ENCODE measurements at regions not wholly inside any gene's neighbourhood (a gene's known extent, or its start where the extent isn't known, plus 50 kb on each side); places are given as distances from the start of the nearest gene placed in this dataset.

GRCh38 chr14:51547701-51548100 is 104.0 kb upstream of the FRMD6 start:
- Histone ChIP-seq H4K5ac (ENCODE audit: insufficient read length, low read depth, low read length) (no peak overlapping the region), H3K23ac (ENCODE audit: insufficient read length) (no peak overlapping the region), H3K9me3 (ENCODE audit: insufficient read depth in 2 of 2, low read depth in 1 of 2, low read length in 1 of 2) (no peaks in the 10 kb centered on the region; a peak in 1 of 4 replicates), H3K4me1 (replicated peaks in 1 of 4; ENCODE audit: control insufficient read depth in 3 of 4, insufficient read depth in 4 of 4, low read length in 3 of 4) (no peaks in the 10 kb centered on the region), H2BK15ac (ENCODE audit: low read length) (no peak overlapping the region), H2BK5ac (ENCODE audit: low read depth, low read length) (no peak overlapping the region), H2AK5ac (ENCODE audit: low read depth, low read length) (no peak overlapping the region), H3K18ac (ENCODE audit: extremely low read depth, low read length) (no peak overlapping the region), H3K27ac (ENCODE audit: low read depth, low read length) (no peak overlapping the region), H4K20me1 (replicated peaks in 1 of 2; ENCODE audit: control insufficient read depth in 1 of 2, insufficient read depth in 2 of 2, low read length in 2 of 2) (no peaks in the 10 kb centered on the region), H4K8ac (ENCODE audit: extremely low read depth, insufficient read depth, low read length) (no peak overlapping the region), H3K27me3 (replicated peaks in 1 of 4; ENCODE audit: control insufficient read depth in 3 of 4, extremely low read depth in 1 of 4, insufficient read depth in 3 of 4, low read length in 3 of 4) (no peaks in the 10 kb centered on the region), H3K23me2 (ENCODE audit: low read depth, low read length) (no peaks in the 10 kb centered on the region), H4K91ac (replicated peaks; ENCODE audit: insufficient read length, low read length) (no peak overlapping the region), H3K4me2 (ENCODE audit: insufficient read depth in 1 of 2, low read depth in 2 of 2, low read length in 2 of 2) (no peak overlapping the region), H3K56ac (replicated peaks; ENCODE audit: insufficient read length, low read depth, low read length) (no peak overlapping the region), H2BK12ac (ENCODE audit: low read depth, low read length) (no peak overlapping the region), H2AFZ (ENCODE audit: low read length) (no peak overlapping the region), H2BK120ac (replicated peaks; ENCODE audit: low read depth, low read length) (no peak overlapping the region), H3K9ac (replicated peaks in 1 of 4; ENCODE audit: extremely low read depth in 1 of 4, low read depth in 3 of 4, low read length in 3 of 4) (no peak overlapping the region), H3K14ac (ENCODE audit: insufficient read length) (no peak overlapping the region), H3K4me3 (ENCODE audit: extremely low read depth in 1 of 4, insufficient read depth in 2 of 4, low read depth in 3 of 4, low read length in 4 of 4) (no peak overlapping the region), H3K79me2 (ENCODE audit: control insufficient read depth in 1 of 2, insufficient read depth in 2 of 2, low read length in 2 of 2) (no peaks in the 10 kb centered on the region), H2BK20ac (ENCODE audit: low read length) (no peak overlapping the region), H3K36me3 (ENCODE audit: control insufficient read depth in 2 of 4, insufficient read depth in 4 of 4, low read length in 3 of 4) (no peaks in the 10 kb centered on the region), H3K4ac (replicated peaks; ENCODE audit: insufficient read length, low read depth, low read length) (no peak overlapping the region), H3K79me1 (ENCODE audit: low read depth, low read length) (no peaks in the 10 kb centered on the region)
- WGBS, 2 experiments (ENCODE audit: extremely low coverage in 1 of 2, insufficient coverage in 1 of 2, insufficient read length in 1 of 2, insufficient replicate concordance in 2 of 2, low coverage in 1 of 2, low lambda C conversion rate in 2 of 2, missing lambda C conversion rate in 1 of 2): 100% methylated on average over 2 of the region's 2 CpGs; no CpG with 5 or more reads in 1 of the 2 experiments
- DNase-seq (ENCODE audit: low read depth in 1 of 2, low spot score in 2 of 2) (no peak), FAIRE-seq (no peak)
- CTCF ChIA-PET (ENCODE audit: partially characterized antibody): interaction anchor here (0.6 to 1.4 kb wide), 2 partner anchors 8 to 584 kb away, joined by 4 to 5 read pairs; no protein-coding TSS in a partner anchor
- POLR2A ChIA-PET (ENCODE audit: partially characterized antibody): no interaction called here
- TF ChIP-seq NANOG (IDR thresholded peaks at IDR 0.05; ENCODE audit: insufficient read depth, low read depth, low read length, poor library complexity, severe bottlenecking): no peak
- TF ChIP-seq SP4 (IDR thresholded peaks at IDR 0.05; ENCODE audit: low read length): no peak
- TF ChIP-seq ASH2L (IDR thresholded peaks at IDR 0.05; ENCODE audit: low read length): no peak
- TF ChIP-seq RNF2 (IDR thresholded peaks at IDR 0.05; ENCODE audit: borderline replicate concordance, low read depth, low read length, missing control alignments, poor library complexity, severe bottlenecking): no peak
- no peak for TF ChIP-seq POLR2AphosphoS5 (IDR thresholded peaks at IDR 0.05; ENCODE audit: low read depth, low read length)

Data from H1 (cell line).